Stomach (tissue), 8 donors: ENCODE measurements at regions not wholly inside any gene's neighbourhood (a gene's known extent, or its start where the extent isn't known, plus 50 kb on each side); places are given as distances from the start of the nearest gene placed in this dataset.

Experiments used
- DNase-seq, 2 donors: peaks; one replicate each; pipeline versions ENCODE4 v3.0.0 to v3.0.0-alpha.2; 2013 to 2019
- H3K27ac ChIP-seq, 5 donors: fragments of 200-600 bp in 4 of 5; sonication (generic) in 4 of 5; one replicate each; pipeline ENCODE4 v1.5.1; 2013 to 2019; ENCODE audit warnings: mild to moderate bottlenecking in 1 of 5, moderate library complexity in 1 of 5
- H3K27me3 ChIP-seq, 3 donors: fragments of 200-600 bp; sonication (generic); one replicate each; pipeline ENCODE4 v1.5.1; 2017 to 2019; ENCODE audit warnings: mixed run types in 1 of 3
- H3K36me3 ChIP-seq, 4 donors: fragments of 200-600 bp; sonication (generic); 1 replicate in 3 of 4; 2 replicates in 1 of 4; pipeline ENCODE4 v1.5.1; 2016 to 2019
- H3K4me1 ChIP-seq, 4 donors: fragments of 200-600 bp; sonication (generic); one replicate each; pipeline ENCODE4 v1.5.1; 2016 to 2019
- H3K4me3 ChIP-seq, 4 donors: fragments of 200-600 bp; sonication (generic) in 3 of 4; one replicate each; pipeline ENCODE4 v1.5.1; 2016 to 2019; ENCODE audit warnings: mild to moderate bottlenecking in 1 of 4
- H3K9me3 ChIP-seq, 4 donors: fragments of 200-600 bp; sonication (generic); one replicate each; pipeline ENCODE4 v1.5.1; 2016 to 2019
- EP300 ChIP-seq: sonication (generic); formaldehyde crosslinking; IDR thresholded peaks from one replicate; pipeline ENCODE4 v1.6.1; 2017; ENCODE audit warnings: antibody characterized with exemption
- POLR2A ChIP-seq, 4 donors: fragments of 450-650 bp; IDR thresholded peaks; one replicate each; pipeline ENCODE4 v1.6.1; 2016; ENCODE audit warnings: antibody characterized with exemption in 4 of 4, control low read depth in 2 of 4, mild to moderate bottlenecking in 1 of 4, moderate library complexity in 1 of 4
- POLR2AphosphoS5 ChIP-seq, 3 donors: sonication (generic); formaldehyde crosslinking; IDR thresholded peaks; one replicate each; pipeline ENCODE4 v1.6.1; 2016; ENCODE audit warnings: antibody characterized with exemption in 3 of 3
- WGBS, 5 donors: extraction: QIAGEN DNeasy Blood & Tissue Kit in 3 of 5; methylation state at CpG; one replicate each; pipeline versions ENCODE4 v1.1.5 to v1.1.7; 2013 to 2018; 5-methylcytosine and 5-hydroxymethylcytosine counted together
- intact Hi-C: fragments of 100-400 bp; cut with DNase I; formaldehyde crosslinking; loops from one replicate; pipeline ENCODE4 v1.15.1; 2023; ENCODE audit warnings: low total_unique reads
- TF ChIP-seq, protein P1 (sequence below), 7 experiments: fragments of 450-650 bp in 4 of 7; fragments of 200-600 bp in 3 of 7; sonication (generic) in 3 of 7; IDR thresholded peaks; one replicate each; pipeline ENCODE4 v1.5.1; 2016 to 2019; ENCODE audit warnings: antibody characterized with exemption in 7 of 7, control low read depth in 2 of 7, mild to moderate bottlenecking in 1 of 7
- donor health status: healthy with polysubstance abuse.
- donor health status: Bipolar disorder and iron deficiency.
- donor health status: healthy.

GRCh38 chr18:39801848-39802247 lies 2153.2 kb upstream of the PIK3C3 start:
- Histone ChIP-seq H3K9me3 (peaks cover 0 to 8% (median 0%) of the 10 kb centered on the region in 4 donors), H3K36me3 (no peaks in the 10 kb centered on the region), H3K4me3 (no peak overlapping the region), H3K27me3 (no peaks in the 10 kb centered on the region), H3K4me1 (peaks cover 0 to 12% (median 0%) of the 10 kb centered on the region in 4 donors), H3K27ac (no peak overlapping the region)
- DNase-seq: no peak
- intact Hi-C loops: no loop called here
- 91 to 94% (median 92%) methylated on average over 9 of the region's 9 CpGs for WGBS, 5 donors
- TF ChIP-seq, protein P1, sequence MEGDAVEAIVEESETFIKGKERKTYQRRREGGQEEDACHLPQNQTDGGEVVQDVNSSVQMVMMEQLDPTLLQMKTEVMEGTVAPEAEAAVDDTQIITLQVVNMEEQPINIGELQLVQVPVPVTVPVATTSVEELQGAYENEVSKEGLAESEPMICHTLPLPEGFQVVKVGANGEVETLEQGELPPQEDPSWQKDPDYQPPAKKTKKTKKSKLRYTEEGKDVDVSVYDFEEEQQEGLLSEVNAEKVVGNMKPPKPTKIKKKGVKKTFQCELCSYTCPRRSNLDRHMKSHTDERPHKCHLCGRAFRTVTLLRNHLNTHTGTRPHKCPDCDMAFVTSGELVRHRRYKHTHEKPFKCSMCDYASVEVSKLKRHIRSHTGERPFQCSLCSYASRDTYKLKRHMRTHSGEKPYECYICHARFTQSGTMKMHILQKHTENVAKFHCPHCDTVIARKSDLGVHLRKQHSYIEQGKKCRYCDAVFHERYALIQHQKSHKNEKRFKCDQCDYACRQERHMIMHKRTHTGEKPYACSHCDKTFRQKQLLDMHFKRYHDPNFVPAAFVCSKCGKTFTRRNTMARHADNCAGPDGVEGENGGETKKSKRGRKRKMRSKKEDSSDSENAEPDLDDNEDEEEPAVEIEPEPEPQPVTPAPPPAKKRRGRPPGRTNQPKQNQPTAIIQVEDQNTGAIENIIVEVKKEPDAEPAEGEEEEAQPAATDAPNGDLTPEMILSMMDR (IDR thresholded peaks at IDR 0.05): no peak
- TF ChIP-seq POLR2AphosphoS5 (IDR thresholded peaks at IDR 0.05): peak in 2 of 3 donors; percentile 17 to 27

GRCh38 chr18:39801010-39801409 lies 2154.0 kb upstream of the PIK3C3 start:
- H3K4me1 ChIP-seq: peaks cover 0 to 12% (median 0%) of the 10 kb centered on the region in 4 donors
- TF ChIP-seq, protein P1 (IDR thresholded peaks at IDR 0.05): no peak
- peak in 1 of 3 donors; percentile 1 for TF ChIP-seq POLR2AphosphoS5 (IDR thresholded peaks at IDR 0.05)
- no peaks in the 10 kb centered on the region for H3K27me3 ChIP-seq
- intact Hi-C loops: no loop called here
- no peak for DNase-seq
- 95 to 98% (median 96%) methylated on average over 15 of the region's 15 CpGs for WGBS, 5 donors
- H3K4me3 ChIP-seq: no peak overlapping the region
- no peak overlapping the region for H3K27ac ChIP-seq
- H3K9me3 ChIP-seq: peaks cover 0 to 8% (median 0%) of the 10 kb centered on the region in 4 donors
- H3K36me3 ChIP-seq: no peaks in the 10 kb centered on the region

DNA sequence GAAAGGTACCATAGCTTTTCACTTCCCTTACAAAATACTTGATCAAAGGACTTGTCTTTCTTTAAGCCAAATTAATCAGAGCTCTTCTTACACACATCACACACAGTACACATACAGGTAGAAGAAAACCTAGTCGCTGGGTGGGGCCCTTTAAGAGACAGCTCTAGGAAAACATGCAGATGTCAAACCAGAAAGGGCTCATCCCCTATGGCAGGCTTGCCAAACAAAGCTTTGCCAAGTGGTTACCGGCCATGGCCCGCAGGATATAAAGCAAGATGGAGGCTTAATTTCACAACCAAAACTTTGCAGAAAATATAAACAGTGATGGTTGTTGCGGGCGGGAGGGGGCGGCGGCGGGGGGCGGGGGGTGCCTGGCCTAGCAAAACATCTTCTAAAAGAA lies 2156.0 kb upstream of the PIK3C3 start:
- H3K36me3 ChIP-seq: no peaks in the 10 kb centered on the region
- H3K9me3 ChIP-seq: peaks cover 0 to 8% (median 0%) of the 10 kb centered on the region in 4 donors
- peak overlapping the region in 3 of 4 donors; percentile 37 to 43 (median 41) for H3K4me3 ChIP-seq
- H3K4me1 ChIP-seq: peaks cover 0 to 12% (median 0%) of the 10 kb centered on the region in 4 donors
- intact Hi-C loops: no loop called here
- peak in 1 of 2 donors; percentile 30 for DNase-seq
- no peaks in the 10 kb centered on the region for H3K27me3 ChIP-seq
- no peak for TF ChIP-seq POLR2AphosphoS5 (IDR thresholded peaks at IDR 0.05)
- no peak for TF ChIP-seq POLR2A (IDR thresholded peaks at IDR 0.05)
- no peak for TF ChIP-seq EP300
- TF ChIP-seq, protein P1 (IDR thresholded peaks at IDR 0.05): no peak
- no peak overlapping the region for H3K27ac ChIP-seq
- 15 to 44% (median 24%) methylated on average over 9 of the region's 9 CpGs for WGBS, 5 donors

DNA sequence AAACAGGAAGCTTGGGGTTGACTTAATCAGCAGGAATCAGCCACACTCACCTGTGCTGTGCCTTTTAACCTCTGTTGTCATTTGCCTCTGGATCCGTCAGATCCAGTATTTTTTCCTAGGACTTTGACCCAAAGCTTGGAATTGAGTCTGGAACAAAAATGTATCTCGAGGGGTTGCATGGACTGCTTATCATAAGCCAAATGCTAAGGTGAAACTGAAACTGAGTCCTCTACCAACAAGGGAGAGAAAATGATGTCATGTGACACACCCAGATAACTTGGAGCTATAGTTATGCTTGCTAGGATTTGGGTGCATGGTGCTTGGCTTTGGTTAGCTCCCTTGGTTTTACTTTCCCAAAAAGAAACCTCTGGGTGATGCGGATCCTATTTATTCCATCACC lies 2158.6 kb upstream of the PIK3C3 start:
- TF ChIP-seq EP300: no peak
- no peak for TF ChIP-seq POLR2AphosphoS5 (IDR thresholded peaks at IDR 0.05)
- TF ChIP-seq, protein P1 (IDR thresholded peaks at IDR 0.05): no peak
- TF ChIP-seq POLR2A (IDR thresholded peaks at IDR 0.05): no peak
- Histone ChIP-seq H3K4me1 (peaks cover 0 to 12% (median 0%) of the 10 kb centered on the region in 4 donors), H3K36me3 (no peaks in the 10 kb centered on the region), H3K9me3 (peaks cover 0 to 2% (median 0%) of the 10 kb centered on the region in 4 donors), H3K27me3 (no peaks in the 10 kb centered on the region), H3K27ac (no peak overlapping the region), H3K4me3 (no peak overlapping the region)
- DNase-seq: peak in 1 of 2 donors; percentile 52
- WGBS, 5 donors: 59 to 66% (median 61%) methylated on average over 3 of the region's 3 CpGs
- intact Hi-C loops: no loop called here
